Fibroblast of the conjunctiva (primary cell): ENCODE measurements at regions not wholly inside any gene's neighbourhood (a gene's known extent, or its start where the extent isn't known, plus 50 kb on each side); places are given as distances from the start of the nearest gene placed in this dataset.

Experiments used
- DNase-seq: peaks from one replicate; pipeline ENCODE4 v3.0.0-alpha.2; 2010; ENCODE audit warnings: low read depth

DNA sequence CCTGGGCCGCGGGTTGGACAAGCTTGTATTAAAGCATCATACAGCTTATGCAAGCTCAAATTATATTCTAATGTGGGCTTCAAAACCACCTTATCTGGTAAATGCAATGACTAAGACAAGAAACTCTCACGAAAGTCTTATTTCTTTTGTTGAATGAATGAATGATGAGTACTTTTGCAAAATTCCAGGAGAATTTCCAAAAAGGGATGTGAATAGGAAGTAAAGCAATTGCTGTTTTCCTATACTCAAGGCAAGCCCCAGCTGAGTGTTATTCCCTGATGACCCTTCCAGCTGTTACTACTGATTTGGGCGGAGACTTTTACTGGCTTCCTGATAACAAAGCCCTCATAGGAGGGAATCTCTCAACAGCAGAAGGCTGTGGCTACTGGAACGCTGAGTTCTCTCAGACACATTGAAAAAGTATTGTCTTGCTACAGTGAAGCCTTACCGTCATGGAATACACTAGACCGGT is 162.8 kb downstream of the SREK1 start:
- no peak for DNase-seq

DNA sequence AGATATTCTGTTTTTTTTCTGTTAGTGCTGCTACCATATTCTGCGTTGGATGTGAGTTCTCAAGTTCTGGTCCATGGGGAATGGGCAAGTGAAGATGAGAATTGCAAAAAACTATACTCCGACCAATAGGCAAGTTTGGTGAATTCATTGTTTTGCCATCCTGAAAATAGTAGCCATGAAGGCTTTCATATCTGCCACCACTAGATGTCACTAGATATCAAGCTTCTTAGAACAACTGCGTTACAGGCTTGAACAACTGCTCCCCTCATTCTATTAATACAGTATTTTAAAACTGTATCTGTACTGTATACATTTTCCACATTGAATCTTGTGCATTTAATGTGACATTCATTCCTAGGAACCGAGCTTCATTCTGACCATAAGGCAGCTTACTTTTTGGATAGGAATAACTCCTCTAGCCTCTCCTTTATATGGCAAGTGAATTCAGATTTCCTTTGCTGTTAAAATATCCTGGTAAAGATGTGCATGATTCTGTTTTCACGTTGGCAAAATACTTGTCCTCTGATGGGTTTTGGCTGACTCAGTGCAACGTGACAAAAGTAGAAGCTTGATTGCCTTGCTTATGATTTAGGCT is 163.6 kb downstream of the SREK1 start:
- peak; percentile 53 for DNase-seq

DNA sequence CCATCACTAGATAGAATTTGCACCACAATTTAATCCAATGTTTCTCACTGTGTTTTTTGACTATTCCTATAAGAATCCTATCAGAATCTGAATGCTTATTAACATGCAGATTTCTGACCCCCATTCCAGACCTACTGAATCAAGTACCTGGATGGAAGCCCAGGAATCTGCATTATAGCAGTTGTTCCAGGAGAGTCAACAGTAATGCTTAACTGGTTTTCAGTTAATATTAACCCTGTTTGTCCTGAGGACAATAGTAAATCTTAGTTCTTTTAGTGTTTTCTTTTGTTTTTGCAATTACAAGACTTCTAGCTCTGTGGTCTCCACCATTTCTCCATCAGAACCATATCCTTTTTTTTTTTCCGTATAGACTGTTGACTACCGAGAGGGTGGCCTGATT is 168.2 kb downstream of the SREK1 start:
- DNase-seq = no peak

DNA sequence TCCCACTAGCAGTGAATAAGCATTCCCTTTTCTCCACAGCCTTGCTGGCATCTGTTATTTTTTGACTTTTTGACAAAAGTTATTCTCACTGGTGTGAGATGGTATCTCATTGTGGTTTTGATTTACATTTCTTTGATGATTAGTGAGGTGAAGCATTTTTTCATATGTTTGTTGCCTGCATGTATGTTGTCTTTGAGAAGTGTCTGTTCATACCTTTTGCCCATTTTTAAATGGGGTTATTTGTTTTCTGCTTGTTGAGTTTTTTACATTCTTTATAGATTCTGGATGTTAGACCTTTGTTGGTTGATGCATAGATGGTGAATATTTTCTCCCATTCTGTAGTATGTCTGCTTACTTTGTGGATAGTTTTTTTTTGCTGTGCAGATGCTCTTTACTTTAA is 171.7 kb downstream of the SREK1 start:
- no peak for DNase-seq

DNA sequence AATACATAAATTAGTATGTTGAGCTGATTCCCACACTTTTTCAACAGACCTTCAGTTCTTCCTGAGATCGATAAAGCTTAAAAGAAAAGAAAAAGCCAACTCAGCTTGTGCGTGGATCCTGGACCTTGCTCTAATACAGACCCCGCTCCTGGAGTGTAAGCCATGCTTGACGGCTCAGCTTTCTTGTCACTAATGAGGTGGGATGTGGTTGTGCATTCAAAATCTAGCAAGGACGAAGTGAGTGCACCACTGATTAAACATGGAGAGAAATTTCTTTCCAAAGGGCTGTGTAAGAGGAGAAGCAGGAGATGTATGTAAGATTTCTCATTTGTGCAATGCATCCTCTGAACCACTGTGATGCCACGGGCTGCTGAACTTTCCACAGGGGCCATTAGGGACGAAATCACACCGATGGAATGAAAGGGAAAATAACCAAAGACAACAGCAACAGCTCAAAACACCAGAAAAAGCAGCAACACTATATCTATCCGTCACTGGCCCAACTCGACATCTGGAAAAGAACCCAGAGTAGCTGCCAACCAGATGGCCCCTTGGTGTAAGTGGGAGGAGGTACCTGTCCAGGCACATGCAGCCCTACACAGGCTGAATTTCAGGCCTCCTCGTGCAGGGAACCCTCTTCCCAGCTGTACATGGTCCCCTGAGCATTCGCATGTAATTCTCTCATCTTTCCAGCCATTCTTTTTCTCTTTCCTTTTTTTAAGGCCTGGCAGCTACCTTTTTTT is 178.9 kb downstream of the SREK1 start:
- no peak for DNase-seq

DNA sequence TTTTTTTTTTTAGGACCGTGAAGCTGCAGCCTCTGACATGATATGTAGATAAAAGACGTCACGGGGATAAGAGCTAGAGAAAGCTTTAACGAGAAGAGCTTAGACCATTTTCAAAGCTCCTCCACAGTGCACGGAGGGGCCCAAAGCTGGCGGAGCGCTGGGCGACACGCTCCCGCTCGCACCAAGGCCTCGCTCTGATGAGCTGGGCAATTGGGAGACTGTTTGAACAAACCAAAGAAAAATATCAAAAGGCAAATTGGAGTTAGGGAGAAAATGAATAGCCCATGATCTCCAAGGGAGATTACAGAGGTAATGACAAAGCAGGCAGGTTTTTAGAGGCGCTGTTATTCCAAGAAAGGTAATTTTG is 179.4 kb downstream of the SREK1 start:
- DNase-seq = no peak

DNA sequence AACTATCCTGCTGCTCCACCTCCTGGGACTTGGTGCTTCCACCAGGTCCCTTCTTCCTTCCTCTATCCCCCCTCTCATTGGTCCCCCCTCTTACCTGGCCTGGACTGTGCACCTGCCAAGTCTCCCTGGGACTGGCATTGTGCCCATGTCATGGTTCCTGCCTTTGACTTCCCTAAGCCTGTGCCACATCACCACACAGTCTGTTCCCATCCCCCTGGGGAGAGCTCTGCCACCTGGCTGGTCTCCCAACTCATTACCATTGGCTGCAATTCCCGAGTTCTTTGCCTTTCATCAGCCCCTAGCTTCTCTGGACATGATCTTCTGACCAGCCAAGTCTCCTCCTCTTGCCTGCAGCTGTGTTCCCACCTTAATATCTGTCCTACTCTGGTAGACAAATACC is 180.3 kb downstream of the SREK1 start:
- no peak for DNase-seq

DNA sequence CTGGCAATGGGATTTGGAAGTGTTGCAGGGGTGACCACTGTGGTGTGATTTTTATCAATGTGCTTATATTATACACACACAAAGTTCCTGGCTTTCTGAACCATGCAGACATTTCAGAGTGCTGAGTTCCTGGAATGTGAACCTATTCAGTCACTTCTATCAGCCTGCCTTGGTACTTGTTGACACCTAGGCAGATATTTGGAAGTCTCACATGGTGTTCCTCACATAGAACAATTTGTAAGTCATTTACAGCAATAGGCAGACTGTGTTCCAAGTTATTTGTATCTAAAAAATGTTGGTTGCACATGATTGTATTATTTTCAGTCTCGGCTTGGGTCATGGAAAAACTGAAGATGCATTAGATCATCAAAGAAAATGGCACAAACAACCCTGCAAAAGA is 182.2 kb downstream of the SREK1 start:
- no peak for DNase-seq

DNA sequence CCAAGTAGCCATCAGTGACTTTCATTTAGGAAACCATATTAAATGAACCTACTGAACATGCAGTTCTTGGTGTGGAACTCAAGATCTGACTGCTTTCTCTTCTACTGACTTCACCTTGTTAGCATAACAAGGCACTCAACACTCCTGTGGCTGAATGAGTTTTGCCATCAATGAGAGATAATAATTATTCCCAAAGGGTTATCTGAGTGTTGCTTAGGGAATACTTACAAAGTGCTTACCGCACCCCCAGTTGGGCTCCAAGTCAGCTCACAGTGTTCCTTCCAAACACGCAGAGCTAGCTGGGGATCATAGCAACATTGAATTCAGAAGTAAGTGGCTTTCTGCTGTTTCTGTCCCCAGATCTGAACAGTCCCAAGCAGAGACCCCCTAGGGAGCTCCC is 182.9 kb downstream of the SREK1 start:
- DNase-seq = no peak

DNA sequence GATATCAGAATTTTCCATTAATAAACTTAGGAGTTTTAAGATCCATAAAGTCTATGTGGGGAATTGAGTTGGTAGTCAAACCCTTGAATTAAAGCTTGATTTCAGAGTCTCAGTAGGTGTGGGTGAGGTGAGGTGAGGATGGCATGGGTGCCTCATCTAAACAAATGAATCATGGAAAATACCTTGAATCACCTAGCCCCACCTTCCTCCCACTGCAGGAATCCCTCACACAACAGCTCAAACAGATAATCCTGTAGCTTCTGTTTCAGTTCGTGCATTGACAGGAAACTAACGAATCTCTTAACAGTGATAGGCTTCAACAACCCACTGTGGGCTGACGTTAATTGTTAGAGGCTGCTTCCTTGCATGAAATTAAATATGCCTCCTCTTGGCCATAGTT is 185.0 kb downstream of the SREK1 start:
- no peak for DNase-seq

DNA sequence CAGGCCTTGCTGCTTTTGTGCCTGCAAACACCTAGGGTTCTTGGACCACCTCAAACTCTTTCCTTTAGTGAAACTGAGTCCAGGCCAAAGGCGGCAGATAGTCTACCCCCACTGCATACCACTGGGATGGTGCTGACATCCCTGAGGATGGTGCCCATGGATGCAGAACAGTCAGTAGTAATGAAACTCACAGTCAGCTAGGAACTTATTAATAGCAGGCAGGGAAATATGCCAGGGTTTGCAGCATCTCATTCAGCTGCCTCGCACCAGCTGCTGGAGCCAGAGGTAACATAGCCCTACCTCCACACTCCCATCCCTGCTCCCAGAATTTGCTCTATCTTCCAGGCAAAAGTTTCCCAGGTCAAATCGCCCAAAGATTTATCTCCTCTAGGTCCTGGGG is 189.1 kb downstream of the SREK1 start:
- no peak for DNase-seq

DNA sequence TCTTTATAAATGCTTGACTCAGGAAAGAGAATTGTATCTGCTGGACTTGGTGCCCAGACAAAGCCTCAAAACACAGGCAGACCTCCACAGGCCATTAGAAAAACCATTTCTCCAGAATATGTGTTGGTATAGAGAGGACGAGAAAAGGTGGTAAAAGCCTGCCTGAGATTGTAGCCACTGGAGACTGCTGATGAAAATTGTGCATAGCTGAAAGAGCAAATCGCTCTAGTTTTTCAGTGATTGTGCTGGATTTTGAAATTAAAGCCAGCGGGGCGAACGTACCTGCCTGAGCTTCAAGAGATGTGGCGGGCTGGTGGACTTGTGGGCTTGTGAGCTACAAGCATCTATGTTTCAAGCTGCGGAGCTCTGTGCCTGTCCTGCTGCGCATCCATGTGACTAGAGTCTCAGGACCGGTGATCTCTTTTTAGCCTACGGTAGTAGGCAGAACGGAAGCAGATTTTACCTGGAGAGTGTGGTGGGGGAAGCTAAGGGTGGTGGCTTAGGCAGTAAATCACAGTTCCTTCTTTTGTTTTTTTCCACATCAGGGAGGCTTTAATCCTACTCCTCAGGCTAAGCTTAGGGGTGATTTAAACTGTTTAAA is 193.6 kb downstream of the SREK1 start:
- DNase-seq = no peak

DNA sequence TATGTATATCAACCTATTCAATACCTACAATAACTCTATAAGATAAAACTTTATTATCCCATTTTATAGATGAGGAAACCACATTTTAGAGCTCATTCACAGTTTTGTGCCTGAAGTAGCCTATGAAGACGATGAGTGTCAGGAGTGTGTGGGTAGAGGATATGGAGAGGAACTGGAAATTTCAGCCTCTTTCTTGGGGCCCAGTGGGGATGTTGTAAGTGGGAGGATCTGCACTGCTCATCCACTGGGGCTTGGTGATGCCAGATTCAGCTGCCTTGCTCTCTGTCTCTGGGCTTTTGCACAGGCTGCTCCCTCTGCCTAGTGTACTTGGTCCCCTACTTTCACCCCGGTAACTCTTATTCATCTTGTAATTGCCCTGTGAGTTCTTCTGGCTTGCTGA is 194.7 kb downstream of the SREK1 start:
- no peak for DNase-seq

DNA sequence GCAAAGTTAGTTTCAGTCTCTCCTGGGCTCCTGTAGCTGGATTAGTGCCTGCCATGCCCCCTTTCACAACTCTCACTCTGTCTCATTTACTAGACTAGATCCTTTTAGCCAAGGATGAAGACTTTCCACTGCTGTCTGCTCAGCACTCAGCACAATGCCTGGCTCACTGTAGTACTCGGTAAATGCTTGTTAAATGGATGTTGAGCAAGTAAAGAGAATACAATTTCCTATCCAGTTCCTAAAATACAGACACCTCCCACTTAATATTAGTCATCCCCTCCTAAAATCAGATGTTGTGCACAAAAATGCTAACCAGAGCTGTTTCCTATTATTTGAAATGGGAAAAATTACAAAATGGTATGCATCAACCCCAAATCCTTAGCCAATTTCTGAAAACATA is 195.8 kb downstream of the SREK1 start:
- no peak for DNase-seq

DNA sequence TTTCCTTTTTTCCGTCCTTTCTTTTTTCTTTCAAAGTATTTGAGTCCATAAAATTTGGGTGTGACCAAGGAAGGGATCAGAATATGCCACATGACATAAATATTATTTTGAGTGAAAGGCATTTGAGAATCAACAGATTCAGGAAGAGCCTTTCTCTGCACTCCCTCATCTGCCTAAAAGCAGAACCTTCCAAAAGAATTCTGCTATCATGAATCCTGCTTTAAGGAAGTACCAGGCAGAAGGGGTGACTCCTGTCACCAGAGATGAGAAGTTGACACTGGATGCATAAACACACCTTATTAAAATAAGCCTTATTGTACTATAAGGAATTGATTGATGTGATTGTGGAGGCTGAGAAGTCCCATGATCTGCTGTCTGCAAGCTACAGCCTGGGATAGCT is 196.7 kb downstream of the SREK1 start:
- no peak for DNase-seq

DNA sequence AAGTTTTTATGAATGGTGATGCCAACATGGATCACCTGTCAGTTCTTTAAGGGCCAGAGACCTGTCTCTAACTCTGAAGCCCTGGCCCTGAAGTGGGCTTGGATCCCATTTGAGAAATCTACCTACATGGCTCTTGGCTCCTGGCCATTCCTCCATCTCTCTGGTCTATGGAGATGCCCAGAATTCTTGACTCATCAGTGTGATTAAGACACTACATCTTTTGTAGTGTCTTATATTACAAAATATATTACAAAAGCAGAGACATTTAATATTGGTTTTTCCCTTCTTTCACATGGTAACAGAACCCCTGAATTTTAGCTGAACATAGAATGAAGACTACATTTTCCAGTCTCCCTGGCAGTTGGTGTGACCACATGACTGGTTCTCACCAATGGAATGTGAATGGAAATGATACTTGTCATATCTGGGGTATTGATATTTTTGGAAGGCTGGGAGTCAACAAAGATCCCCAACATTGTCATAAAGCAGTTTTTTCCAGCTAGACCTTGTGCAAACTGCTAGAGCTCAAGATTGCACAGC is 198.3 kb downstream of the SREK1 start:
- DNase-seq = no peak

DNA sequence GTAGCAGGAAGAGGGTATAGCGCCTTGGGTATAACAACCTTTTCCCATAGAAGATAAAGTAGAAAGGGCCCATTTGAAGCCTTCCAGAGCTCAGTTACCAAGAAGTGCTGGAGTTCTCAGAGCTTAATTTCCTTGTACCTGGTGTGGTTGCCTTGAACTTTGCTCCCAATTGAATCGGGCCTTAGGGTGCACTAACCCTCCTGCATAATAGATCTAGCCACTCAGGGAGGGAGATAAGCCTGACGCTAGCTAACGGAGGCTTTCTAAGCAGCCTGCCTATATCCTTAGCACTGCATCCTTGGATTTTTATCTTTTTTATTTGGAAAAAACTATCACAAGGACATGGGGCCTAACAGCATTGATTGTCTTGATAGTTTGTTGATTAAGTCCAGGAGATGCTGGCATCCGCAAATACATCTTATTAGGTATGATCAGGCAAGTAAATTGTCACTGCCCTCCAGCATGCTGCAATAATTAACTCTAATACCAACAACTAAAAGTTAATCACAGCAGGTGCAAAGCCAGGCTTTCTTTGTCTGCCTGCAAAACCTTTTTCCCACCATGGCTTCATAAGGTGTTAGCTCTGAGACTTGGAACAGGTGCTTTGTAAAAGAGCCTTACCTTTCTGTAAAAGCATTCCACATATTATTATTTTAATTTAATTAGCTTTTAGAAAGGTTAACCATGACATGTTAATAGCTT is 199.4 kb downstream of the SREK1 start:
- no peak for DNase-seq

DNA sequence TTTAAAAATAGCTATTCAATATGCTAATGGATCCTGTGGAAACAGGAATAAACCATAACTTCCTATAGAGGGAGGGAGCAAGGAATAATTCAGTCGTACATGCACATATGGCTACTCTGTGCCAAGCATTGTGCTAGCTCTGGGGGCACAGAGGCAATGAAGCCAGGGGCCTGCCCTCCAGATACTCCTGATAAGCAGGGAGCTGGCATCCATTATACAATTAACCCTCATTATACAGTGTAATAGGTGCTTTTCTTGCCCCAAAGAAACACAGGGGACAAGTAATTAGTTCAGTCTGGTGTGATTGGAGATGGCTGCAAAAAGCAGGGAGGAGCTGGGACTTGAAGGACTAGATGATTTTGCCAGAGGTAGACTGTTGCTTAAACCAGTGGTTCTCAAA is 200.4 kb downstream of the SREK1 start:
- DNase-seq = no peak

DNA sequence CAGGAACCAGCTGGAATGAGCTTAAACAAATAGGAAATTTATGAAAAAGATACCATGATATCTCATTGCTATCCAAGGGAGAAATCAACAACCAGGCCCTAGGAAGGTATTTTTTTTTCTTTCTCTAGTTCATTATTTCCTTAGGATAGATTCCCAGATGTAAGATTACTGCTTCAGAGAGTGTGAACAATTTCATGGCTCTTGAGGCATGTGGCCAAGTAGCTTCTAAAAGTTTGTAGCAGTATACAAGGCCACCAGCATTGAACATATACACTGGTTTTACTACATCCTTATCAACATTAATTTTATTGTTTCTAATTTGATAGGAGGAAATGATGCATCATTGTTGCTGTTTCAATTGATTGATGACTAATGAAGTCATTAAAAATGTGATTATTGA is 201.2 kb downstream of the SREK1 start:
- DNase-seq = no peak

DNA sequence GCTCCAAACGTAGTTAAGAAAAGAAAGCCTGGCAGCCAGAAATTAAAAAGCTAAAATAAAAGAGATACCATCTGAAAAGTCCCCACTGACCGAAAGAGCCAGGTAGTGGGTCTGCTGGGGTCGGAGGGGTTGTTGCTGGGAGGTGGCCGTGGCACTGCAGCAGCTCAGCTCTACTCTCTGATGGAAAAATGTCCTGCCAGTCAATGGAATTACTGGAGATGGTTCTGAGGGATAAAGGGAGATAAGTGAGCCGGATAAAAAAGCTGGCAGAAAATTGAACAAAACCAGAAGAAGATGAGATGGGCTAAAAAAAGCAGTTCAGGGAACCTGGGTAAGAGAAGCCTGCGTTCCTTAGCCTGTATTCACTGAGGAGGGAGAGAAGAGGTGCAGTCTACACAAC is 202.8 kb downstream of the SREK1 start:
- DNase-seq = no peak

DNA sequence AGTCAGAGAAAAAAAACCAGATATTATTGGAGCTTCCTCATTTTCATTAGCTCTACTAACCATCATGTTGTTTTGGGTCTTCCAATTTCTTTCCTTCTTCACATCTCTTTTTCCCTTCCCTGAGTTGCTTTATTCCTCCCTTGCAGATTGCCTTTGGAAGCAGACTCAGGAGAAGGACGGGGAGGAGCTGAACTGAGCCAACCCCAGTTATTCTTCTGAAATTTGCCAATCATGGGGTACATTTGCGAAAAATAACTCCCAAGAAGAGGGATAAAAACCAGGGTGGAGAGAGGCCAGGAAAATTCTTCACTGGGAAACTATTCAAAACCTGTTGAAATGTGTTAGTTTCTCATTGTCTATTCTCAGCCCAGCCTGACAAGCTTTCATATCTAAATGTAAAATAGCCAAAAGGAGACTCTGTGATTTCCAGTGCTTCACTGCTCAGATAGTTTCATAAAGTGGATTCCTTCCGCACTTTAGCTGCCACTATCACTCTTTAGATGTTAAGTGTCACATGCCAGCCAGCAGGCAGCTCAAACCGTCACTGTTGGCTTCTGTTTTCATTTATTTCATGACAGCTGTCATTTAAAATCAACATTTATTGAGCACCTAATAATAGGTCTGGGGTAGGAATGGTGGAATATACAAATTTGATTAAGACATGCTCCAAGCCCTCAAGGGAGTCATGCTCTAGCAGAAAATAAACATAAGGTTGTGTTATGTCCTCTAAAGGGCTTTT is 204.5 kb downstream of the SREK1 start:
- no peak for DNase-seq

DNA sequence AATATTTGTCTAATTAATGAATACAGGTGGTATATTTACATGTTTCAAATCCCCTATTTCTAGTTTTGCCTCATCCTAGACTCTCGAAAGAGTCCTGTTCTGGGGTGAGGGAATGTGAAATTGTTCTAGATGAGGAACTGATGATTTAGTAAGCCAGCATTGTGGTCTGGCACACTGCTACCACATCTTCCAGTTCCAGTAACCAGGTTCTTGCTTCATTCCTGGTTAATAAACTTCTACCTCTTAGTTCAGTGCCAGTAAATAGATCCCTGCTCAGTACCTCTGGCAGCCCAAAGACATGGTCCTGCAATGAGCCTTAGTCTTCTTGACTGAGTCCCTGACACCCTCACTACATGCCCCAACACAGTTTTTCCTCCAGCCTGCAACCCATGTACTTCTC is 207.7 kb downstream of the SREK1 start:
- no peak for DNase-seq
